OCI-LY3 (cell line): ENCODE measurements at regions not wholly inside any gene's neighbourhood (a gene's known extent, or its start where the extent isn't known, plus 50 kb on each side); places are given as distances from the start of the nearest gene placed in this dataset.

ENCODE experiments used
- EZH2phosphoT487 ChIP-seq: fragments of 200-600 bp; shearing (Covaris generic); IDR thresholded peaks from 2 replicates; pipeline ENCODE4 v1.6.1; 2018; ENCODE audit warnings: antibody characterized with exemption, mixed run types, low read depth
- TF ChIP-seq, protein P1 (sequence below): fragments of 200-600, 300-600 bp; sonication (generic); IDR thresholded peaks from 2 replicates; pipeline ENCODE4 v1.5.1; 2014; ENCODE audit warnings: antibody characterized with exemption, low read length, low read depth

DNA sequence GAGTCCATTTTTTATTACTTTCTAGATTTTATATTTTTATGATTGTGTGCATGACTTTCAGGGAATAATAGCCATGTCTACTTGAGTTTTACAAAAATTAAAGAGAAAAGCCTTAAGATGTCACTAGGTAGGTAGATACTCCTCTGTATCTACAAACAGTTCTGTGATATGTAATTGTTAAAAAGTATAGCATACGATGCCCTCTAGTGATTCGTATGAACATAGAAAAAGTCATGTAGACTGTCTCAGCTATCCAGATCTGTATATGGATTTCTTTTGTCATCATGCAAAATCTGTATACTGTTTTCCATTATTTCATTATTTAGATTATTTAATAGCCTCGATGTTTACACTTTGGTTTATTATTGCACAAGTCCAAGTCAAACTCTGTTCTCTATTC lies 856.6 kb downstream of the CENPC start:
- TF ChIP-seq, protein P1, sequence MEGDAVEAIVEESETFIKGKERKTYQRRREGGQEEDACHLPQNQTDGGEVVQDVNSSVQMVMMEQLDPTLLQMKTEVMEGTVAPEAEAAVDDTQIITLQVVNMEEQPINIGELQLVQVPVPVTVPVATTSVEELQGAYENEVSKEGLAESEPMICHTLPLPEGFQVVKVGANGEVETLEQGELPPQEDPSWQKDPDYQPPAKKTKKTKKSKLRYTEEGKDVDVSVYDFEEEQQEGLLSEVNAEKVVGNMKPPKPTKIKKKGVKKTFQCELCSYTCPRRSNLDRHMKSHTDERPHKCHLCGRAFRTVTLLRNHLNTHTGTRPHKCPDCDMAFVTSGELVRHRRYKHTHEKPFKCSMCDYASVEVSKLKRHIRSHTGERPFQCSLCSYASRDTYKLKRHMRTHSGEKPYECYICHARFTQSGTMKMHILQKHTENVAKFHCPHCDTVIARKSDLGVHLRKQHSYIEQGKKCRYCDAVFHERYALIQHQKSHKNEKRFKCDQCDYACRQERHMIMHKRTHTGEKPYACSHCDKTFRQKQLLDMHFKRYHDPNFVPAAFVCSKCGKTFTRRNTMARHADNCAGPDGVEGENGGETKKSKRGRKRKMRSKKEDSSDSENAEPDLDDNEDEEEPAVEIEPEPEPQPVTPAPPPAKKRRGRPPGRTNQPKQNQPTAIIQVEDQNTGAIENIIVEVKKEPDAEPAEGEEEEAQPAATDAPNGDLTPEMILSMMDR = peak; percentile 69
- TF ChIP-seq EZH2phosphoT487 = no peak
